HepG2 (cell line): ENCODE measurements at regions not wholly inside any gene's neighbourhood (a gene's known extent, or its start where the extent isn't known, plus 50 kb on each side); places are given as distances from the start of the nearest gene placed in this dataset.

Experiments used
- ATAC-seq: fragments of 200-7000 bp; cut with Tn5 transposase; 3 replicates; pipeline ENCODE4 v1.9.1; 2020; ENCODE audit warnings: mild to moderate bottlenecking, moderate library complexity
- BruUV-seq: library from RNA; stranded (reverse); fragments of 400-500 nt; replicated peaks from 2 replicates; lab custom pipeline; 2021; lab: Mats Ljungman, UMichigan
- CTCF ChIA-PET: fragments of 300-600 bp; formaldehyde crosslinking; extraction: SDS; loops from one replicate; lab custom pipeline; 2021; ENCODE audit warnings: low total read pairs, inconsistent platforms, low intra/inter-chr PET ratio; lab: Yijun Ruan, JAX
- POLR2A ChIA-PET: fragments of 350-600 bp; sonication (Branson Sonifier 250); formaldehyde crosslinking; loops from one replicate; lab custom pipeline; 2020; ENCODE audit warnings: antibody characterized with exemption, inconsistent platforms; lab: Yijun Ruan, JAX
- DNase-seq: peaks from one replicate; pipeline ENCODE4 v3.0.0-alpha.2; 2015; ENCODE audit warnings: low spot score
- FAIRE-seq: peaks from 3 replicates; lab custom pipeline; 2011; peaks lifted over from hg19 to GRCh38; lab: Jason Lieb, UNC
- H2AFZ ChIP-seq: one replicate; pipeline ENCODE4 v1.6.1; 2011; ENCODE audit warnings: low read length, inconsistent platforms
- H3K27ac ChIP-seq: fragments of 300-600 bp; 3 replicates; pipeline ENCODE4 v1.8.0; 2011; ENCODE audit warnings: mixed run types, mild to moderate bottlenecking, mixed read lengths, low read length, inconsistent platforms; ENCODE audit not compliant: insufficient read depth; ENCODE audit errors: extremely low read length
- H3K27me3 ChIP-seq, 2 experiments: fragments of 200-600 bp in 1 of 2; 2 replicates in 1 of 2; 3 replicates in 1 of 2; pipeline versions ENCODE4 v1.6.0 to v1.8.0; 2011; ENCODE audit warnings: low read length in 2 of 2, mild to moderate bottlenecking in 2 of 2, moderate library complexity in 2 of 2, inconsistent platforms in 1 of 2; ENCODE audit not compliant: insufficient read depth in 2 of 2, control insufficient read depth in 1 of 2
- H3K36me3 ChIP-seq, 2 experiments: fragments of 200-600 bp in 1 of 2; replicated peaks in 1 of 2; 2 replicates in 1 of 2; 3 replicates in 1 of 2; pipeline versions ENCODE4 v1.5.1 to v1.8.0; 2011; ENCODE audit warnings: low read length in 2 of 2, inconsistent platforms in 1 of 2; ENCODE audit not compliant: insufficient read depth in 2 of 2, control insufficient read depth in 1 of 2
- H3K4me1 ChIP-seq: 2 replicates; pipeline ENCODE4 v1.5.1; 2012; ENCODE audit warnings: low read length, inconsistent platforms; ENCODE audit not compliant: insufficient read depth
- H3K4me2 ChIP-seq: 2 replicates; pipeline ENCODE4 v1.6.0; 2011; ENCODE audit warnings: low read depth, low read length, inconsistent platforms
- H3K4me3 ChIP-seq, 3 experiments: fragments of 200-600 bp in 1 of 3; sonication (generic), shearing (Covaris generic) in 1 of 3; replicated peaks in 1 of 3; 2 replicates each; pipeline ENCODE4 v1.5.1; 2011 to 2016; ENCODE audit warnings: low read length in 3 of 3, inconsistent platforms in 2 of 3, low read depth in 2 of 3, mild to moderate bottlenecking in 2 of 3, control low read depth in 1 of 3, mixed read lengths in 1 of 3; ENCODE audit not compliant: insufficient read depth in 1 of 3
- H3K79me2 ChIP-seq: one replicate; pipeline ENCODE4 v1.6.1; 2011; ENCODE audit warnings: low read length, inconsistent platforms; ENCODE audit not compliant: insufficient read depth
- H3K9ac ChIP-seq: 2 replicates; pipeline ENCODE4 v1.6.0; 2011; ENCODE audit warnings: mild to moderate bottlenecking, low read depth, low read length, inconsistent platforms; ENCODE audit not compliant: insufficient read depth
- H3K9me3 ChIP-seq: 2 replicates; pipeline ENCODE4 v1.5.1; 2012; ENCODE audit warnings: mild to moderate bottlenecking, low read length
- H4K20me1 ChIP-seq: 2 replicates; pipeline ENCODE4 v1.6.0; 2011; ENCODE audit warnings: inconsistent platforms, mild to moderate bottlenecking, low read length, moderate library complexity; ENCODE audit not compliant: insufficient read depth
- AKAP8 ChIP-seq: sonication (generic); formaldehyde crosslinking; IDR thresholded peaks from 2 replicates; pipeline ENCODE4 v1.5.1; 2020; ENCODE audit warnings: mild to moderate bottlenecking, missing genetic modification reagents
- BHLHE40 ChIP-seq: IDR thresholded peaks from 2 replicates; pipeline ENCODE4 v1.6.1; 2011; ENCODE audit warnings: low read length, improper control_type of control experiment
- CCDC6 ChIP-seq: sonication (generic); formaldehyde crosslinking; IDR thresholded peaks from 2 replicates; pipeline ENCODE4 v1.8.1; 2022; ENCODE audit warnings: mild to moderate bottlenecking, missing genetic modification reagents, moderate library complexity
- FOXA1 ChIP-seq, 2 experiments: fragments of 450-650 bp in 1 of 2; sonication (generic) in 1 of 2; formaldehyde crosslinking in 1 of 2; IDR thresholded peaks; 2 replicates each; pipeline versions ENCODE4 v1.4.0 to v1.6.1; 2016 to 2020; ENCODE audit warnings: missing genetic modification reagents in 1 of 2
- FOXK1 ChIP-seq: sonication (generic); formaldehyde crosslinking; IDR thresholded peaks from 2 replicates; pipeline ENCODE4 v1.4.0; 2020; ENCODE audit warnings: low read depth, missing genetic modification reagents, borderline replicate concordance
- HCFC1 ChIP-seq: fragments of 150-350 bp; IDR thresholded peaks from 2 replicates; pipeline ENCODE4 v1.6.1; 2014; ENCODE audit warnings: low read depth, low read length
- HES4 ChIP-seq: sonication (generic); formaldehyde crosslinking; IDR thresholded peaks from 2 replicates; pipeline ENCODE4 v1.9.0; 2021; ENCODE audit warnings: mild to moderate bottlenecking, missing genetic modification reagents, borderline replicate concordance
- KDM2A ChIP-seq: sonication (generic); formaldehyde crosslinking; IDR thresholded peaks from 2 replicates; pipeline ENCODE4 v1.4.0; 2020; ENCODE audit warnings: low read depth, missing genetic modification reagents, borderline replicate concordance
- KIAA2018 ChIP-seq: sonication (generic); formaldehyde crosslinking; IDR thresholded peaks from 2 replicates; pipeline ENCODE4 v1.5.0; 2020; ENCODE audit warnings: mild to moderate bottlenecking, missing genetic modification reagents, borderline replicate concordance
- MTA3 ChIP-seq: sonication (generic); formaldehyde crosslinking; IDR thresholded peaks from 2 replicates; pipeline ENCODE4 v1.4.0; 2020; ENCODE audit warnings: missing genetic modification reagents
- NR2F1 ChIP-seq, 2 experiments: fragments of 450-650 bp in 1 of 2; formaldehyde crosslinking in 1 of 2; IDR thresholded peaks; 2 replicates each; pipeline versions ENCODE4 v1.5.0 to v1.6.1; 2016 to 2020; ENCODE audit warnings: mild to moderate bottlenecking in 1 of 2, missing compliant biosample characterization in 1 of 2, missing genetic modification reagents in 1 of 2, moderate library complexity in 1 of 2
- RBM39 ChIP-seq: fragments of 200-400 bp; formaldehyde crosslinking; IDR thresholded peaks from one replicate; pipeline ENCODE4 v1.6.1; 2018; ENCODE audit warnings: antibody characterized with exemption, mild to moderate bottlenecking, low read depth, low read length; ENCODE audit not compliant: poor library complexity, severe bottlenecking
- ZNF30 ChIP-seq: sonication (generic); formaldehyde crosslinking; IDR thresholded peaks from 2 replicates; pipeline ENCODE4 v1.5.0; 2020; ENCODE audit warnings: mild to moderate bottlenecking, missing genetic modification reagents
- ZNF382 ChIP-seq: sonication (generic); formaldehyde crosslinking; IDR thresholded peaks from 2 replicates; pipeline ENCODE4 v1.5.0; 2020; ENCODE audit warnings: missing genetic modification reagents, mild to moderate bottlenecking, borderline replicate concordance
- ZNF558 ChIP-seq: sonication (generic); formaldehyde crosslinking; IDR thresholded peaks from 2 replicates; pipeline ENCODE4 v1.9.0; 2022; ENCODE audit warnings: mild to moderate bottlenecking, missing genetic modification reagents, borderline replicate concordance
- ZNF800 ChIP-seq: sonication (generic); formaldehyde crosslinking; IDR thresholded peaks from 2 replicates; pipeline ENCODE4 v1.4.0; 2020; ENCODE audit warnings: missing genetic modification reagents
- WGBS: methylation state at CpG from one replicate; pipeline ENCODE4 v1.1.6; 2017; ENCODE audit warnings: low lambda C conversion rate; 5-methylcytosine and 5-hydroxymethylcytosine counted together
- in situ Hi-C: cut with HindIII; loops from 2 replicates; pipeline ENCODE4 v1.10.0; 2017; ENCODE audit warnings: low pct_unique_long_range_greater_than_20kb; ENCODE audit not compliant: extremely low pct_ligation_motif_present
- intact Hi-C: fragments of 100-400 bp; cut with micrococcal nuclease; formaldehyde crosslinking; loops from one replicate; pipeline ENCODE4 v1.10.0; 2022; ENCODE audit not compliant: unreplicated experiment

GRCh38 chr16:35794896-35795295 lies 2335.5 kb downstream of the TP53TG3F start:
- Histone ChIP-seq H3K27ac (no peak overlapping the region), H3K9me3 (peaks cover 99% of the 10 kb centered on the region), H3K4me3 (no peak overlapping the region), H3K4me2 (no peak overlapping the region), H2AFZ (no peak overlapping the region), H4K20me1 (no peaks in the 10 kb centered on the region), H3K4me1 (no peaks in the 10 kb centered on the region), H3K79me2 (no peaks in the 10 kb centered on the region), H3K27me3 (no peaks in the 10 kb centered on the region), H3K9ac (no peak overlapping the region), H3K36me3 (no peaks in the 10 kb centered on the region)
- in situ Hi-C loops (loop anchor here (25.0 kb wide), 1 partner anchor 108 kb away; no protein-coding TSS in a partner anchor), intact Hi-C loops (no loop called here)
- DNase-seq (no peak), FAIRE-seq (no peak), ATAC-seq (no peak)
- 11% methylated on average over 5 of the region's 6 CpGs for WGBS
- CTCF ChIA-PET = no interaction called here
- BruUV-seq = no TSS peak
- POLR2A ChIA-PET = no interaction called here
- TF ChIP-seq FOXA1 (IDR thresholded peaks at IDR 0.05) = no peak
- TF ChIP-seq FOXA1 (CRISPR knock-in tag; IDR thresholded peaks at IDR 0.05) = no peak
- TF ChIP-seq RBM39 = no peak
- no peak for TF ChIP-seq ZNF800
- no peak for TF ChIP-seq ZNF558 (CRISPR knock-in tag)
- no peak for TF ChIP-seq ZNF30 (CRISPR knock-in tag)
- TF ChIP-seq HCFC1 = no peak
- no peak for TF ChIP-seq FOXK1
- TF ChIP-seq KDM2A = no peak
- TF ChIP-seq NR2F1 (CRISPR knock-in tag; IDR thresholded peaks at IDR 0.05) = no peak
- no peak for TF ChIP-seq BHLHE40
- no peak for TF ChIP-seq KIAA2018 (CRISPR knock-in tag)
- TF ChIP-seq AKAP8 (CRISPR knock-in tag) = no peak
- no peak for TF ChIP-seq CCDC6 (CRISPR knock-in tag)
- TF ChIP-seq MTA3 (CRISPR knock-in tag) = no peak
- no peak for TF ChIP-seq HES4 (CRISPR knock-in tag)
- TF ChIP-seq ZNF382 (CRISPR knock-in tag) = no peak
